PC-3 (cell line): ENCODE measurements at regions not wholly inside any gene's neighbourhood (a gene's known extent, or its start where the extent isn't known, plus 50 kb on each side); places are given as distances from the start of the nearest gene placed in this dataset.
"Not testable (repeated sequence)": the region's sequence is repeated elsewhere in the genome, so short reads cannot be mapped to it uniquely, and the experiment has no call there.

Experiments
- ATAC-seq: fragments of 200-7000 bp; cut with Tn5 transposase; 2 replicates; pipeline ENCODE4 v1.9.1; 2020; ENCODE audit warnings: mild to moderate bottlenecking, moderate library complexity
- BruUV-seq: library from RNA; stranded (reverse); fragments of 400-500 nt; replicated peaks from 2 replicates; lab custom pipeline; 2021; lab: Mats Ljungman, UMichigan
- CTCF ChIA-PET: fragments of 300-600 bp; sonication (Branson Sonifier 250); formaldehyde crosslinking; loops from one replicate; lab custom pipeline; 2022; ENCODE audit warnings: antibody characterized with exemption; lab: Charles Lee
- POLR2A ChIA-PET: fragments of 300-600 bp; sonication (Branson Sonifier 250); formaldehyde crosslinking; loops from one replicate; lab custom pipeline; 2022; ENCODE audit warnings: antibody characterized with exemption; ENCODE audit not compliant: unreplicated experiment; lab: Charles Lee
- DNase-seq: peaks from one replicate; pipeline ENCODE4 v3.0.0-alpha.2; 2015
- H2AFZ ChIP-seq: fragments of 300-600 bp; sonication (generic); 2 replicates; pipeline ENCODE4 v1.6.0; 2016; ENCODE audit warnings: antibody characterized with exemption, low read length
- H3F3A ChIP-seq: fragments of 300-600 bp; sonication (generic); one replicate; pipeline ENCODE4 v1.6.0; 2017; ENCODE audit warnings: antibody characterized with exemption, low read length, control low read depth, mild to moderate bottlenecking; ENCODE audit not compliant: unreplicated experiment
- H3K27ac ChIP-seq: fragments of 300-600 bp; sonication (generic); 2 replicates; pipeline ENCODE4 v1.5.1; 2016; ENCODE audit warnings: mild to moderate bottlenecking, low read length
- H3K27me3 ChIP-seq: fragments of 300-600 bp; sonication (generic); 2 replicates; pipeline ENCODE4 v1.6.1; 2016; ENCODE audit warnings: low read length, mixed read lengths
- H3K36me3 ChIP-seq: fragments of 300-600 bp; sonication (generic); 2 replicates; pipeline ENCODE4 v1.6.1; 2016; ENCODE audit warnings: low read depth, mixed run types, low read length, mixed read lengths
- H3K4me1 ChIP-seq: fragments of 300-600 bp; sonication (generic); 2 replicates; pipeline ENCODE4 v1.5.1; 2016; ENCODE audit warnings: low read length; ENCODE audit not compliant: insufficient read depth
- H3K4me2 ChIP-seq: fragments of 300-600 bp; sonication (generic); 2 replicates; pipeline ENCODE4 v1.6.0; 2016; ENCODE audit warnings: low read length
- H3K4me3 ChIP-seq: fragments of 300-600 bp; sonication (generic); 2 replicates; pipeline ENCODE4 v1.5.1; 2016; ENCODE audit warnings: mild to moderate bottlenecking, low read length, mixed read lengths
- H3K79me2 ChIP-seq: fragments of 300-600 bp; sonication (generic); 2 replicates; pipeline ENCODE4 v1.6.1; 2017; ENCODE audit warnings: low read length, mixed read lengths
- H3K9ac ChIP-seq: fragments of 300-600 bp; sonication (generic); 2 replicates; pipeline ENCODE4 v1.6.0; 2016; ENCODE audit warnings: mild to moderate bottlenecking, low read length
- H3K9me2 ChIP-seq: fragments of 300-600 bp; sonication (generic); replicated peaks from 2 replicates; pipeline ENCODE4 v1.6.1; 2016; ENCODE audit warnings: mixed run types, low read length, mixed read lengths
- H3K9me3 ChIP-seq: fragments of 300-600 bp; sonication (generic); 2 replicates; pipeline ENCODE4 v1.6.1; 2016; ENCODE audit warnings: low read length, mixed read lengths
- H4K20me1 ChIP-seq: fragments of 300-600 bp; sonication (generic); 2 replicates; pipeline ENCODE4 v1.6.1; 2016; ENCODE audit warnings: low read length, mixed read lengths
- intact Hi-C: fragments of 100-400 bp; cut with micrococcal nuclease; formaldehyde crosslinking; loops from 2 replicates; pipeline ENCODE4 v1.9.0; 2023

DNA sequence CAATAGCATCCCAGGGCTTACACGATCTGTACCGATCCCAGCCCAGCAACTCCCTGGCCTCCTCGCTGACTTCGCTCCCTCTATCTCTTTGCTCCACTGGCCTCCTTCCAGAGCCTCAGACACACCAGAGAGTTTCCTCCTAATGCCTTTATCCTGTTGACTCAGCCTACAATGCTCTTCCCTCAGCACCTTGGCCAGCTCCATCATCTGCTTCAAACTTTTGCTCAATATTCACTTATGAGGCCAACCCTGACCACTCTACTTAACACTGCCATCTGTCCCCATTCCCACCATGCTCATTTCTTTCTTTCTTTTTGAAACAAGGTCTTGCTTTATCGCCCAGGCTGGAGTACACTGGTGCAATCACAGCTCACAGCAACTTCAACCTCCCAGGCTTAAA, 180.9 kb downstream of the CEP170 start:
- H3K79me2 ChIP-seq, H3K27ac ChIP-seq, H3K27me3 ChIP-seq, H3K36me3 ChIP-seq, H3K4me3 ChIP-seq, H3K4me1 ChIP-seq, CTCF ChIA-PET, H2AFZ ChIP-seq, DNase-seq, H3K9me3 ChIP-seq, H3F3A ChIP-seq, H3K4me2 ChIP-seq, BruUV-seq, ATAC-seq, intact Hi-C loops, POLR2A ChIA-PET, H3K9me2 ChIP-seq, H4K20me1 ChIP-seq, H3K9ac ChIP-seq: not testable (repeated sequence)

DNA sequence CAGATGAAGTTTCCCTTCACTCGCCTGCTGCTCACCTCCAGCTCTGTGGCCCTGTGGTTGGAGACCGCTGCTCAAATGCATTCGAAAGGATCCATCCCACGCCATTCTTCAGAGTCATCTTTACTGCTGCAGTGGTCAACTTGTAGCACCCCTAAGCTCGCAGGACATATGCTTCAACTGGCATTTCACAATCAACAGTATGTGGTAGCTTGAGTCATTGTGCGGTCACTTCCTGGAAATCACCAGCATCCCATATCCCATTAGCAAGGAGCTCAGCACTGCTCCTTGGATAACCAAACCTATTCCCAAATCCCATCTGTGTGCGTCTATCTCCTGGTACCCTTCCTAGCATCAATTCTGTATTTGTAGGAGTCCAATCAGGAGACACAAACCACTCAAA, 188.0 kb downstream of the CEP170 start:
- ATAC-seq = not testable (repeated sequence)

DNA sequence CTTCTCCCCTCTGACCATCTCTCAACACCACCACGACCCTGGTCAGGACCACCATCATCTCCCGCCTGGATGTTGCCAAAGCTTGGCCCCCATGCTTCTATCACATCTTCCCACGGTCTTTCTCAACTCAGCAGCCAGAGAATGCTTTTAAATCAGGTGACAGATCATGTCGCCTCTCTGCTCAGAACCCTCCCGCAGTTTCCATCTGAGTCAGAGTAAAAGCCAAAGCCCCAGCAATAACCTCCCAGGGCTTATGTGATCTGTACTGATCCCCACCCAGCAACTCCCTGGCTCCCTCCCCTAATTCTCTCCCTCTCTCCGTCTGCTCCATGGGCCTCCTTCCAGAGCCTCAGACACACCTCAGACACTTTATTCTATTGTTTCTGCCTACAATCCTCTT, 193.1 kb downstream of the CEP170 start:
- H3K9me3 ChIP-seq, H3K9ac ChIP-seq, H3K27me3 ChIP-seq, ATAC-seq, H3K4me3 ChIP-seq, H3K4me1 ChIP-seq, intact Hi-C loops, H3K9me2 ChIP-seq, H3K36me3 ChIP-seq, BruUV-seq, POLR2A ChIA-PET, H3F3A ChIP-seq, CTCF ChIA-PET, H4K20me1 ChIP-seq, H3K27ac ChIP-seq, H3K79me2 ChIP-seq, DNase-seq, H2AFZ ChIP-seq, H3K4me2 ChIP-seq: not testable (repeated sequence)

More for the DNA sequence above, 188.0 kb downstream of the CEP170 start:
- H3K27ac ChIP-seq, intact Hi-C loops, H3K27me3 ChIP-seq, H4K20me1 ChIP-seq, H2AFZ ChIP-seq, H3K79me2 ChIP-seq, H3K9me3 ChIP-seq, H3K4me3 ChIP-seq, H3K4me1 ChIP-seq, H3K9ac ChIP-seq, H3F3A ChIP-seq, BruUV-seq, H3K36me3 ChIP-seq, H3K9me2 ChIP-seq, CTCF ChIA-PET, H3K4me2 ChIP-seq, DNase-seq, POLR2A ChIA-PET: not testable (repeated sequence)

DNA sequence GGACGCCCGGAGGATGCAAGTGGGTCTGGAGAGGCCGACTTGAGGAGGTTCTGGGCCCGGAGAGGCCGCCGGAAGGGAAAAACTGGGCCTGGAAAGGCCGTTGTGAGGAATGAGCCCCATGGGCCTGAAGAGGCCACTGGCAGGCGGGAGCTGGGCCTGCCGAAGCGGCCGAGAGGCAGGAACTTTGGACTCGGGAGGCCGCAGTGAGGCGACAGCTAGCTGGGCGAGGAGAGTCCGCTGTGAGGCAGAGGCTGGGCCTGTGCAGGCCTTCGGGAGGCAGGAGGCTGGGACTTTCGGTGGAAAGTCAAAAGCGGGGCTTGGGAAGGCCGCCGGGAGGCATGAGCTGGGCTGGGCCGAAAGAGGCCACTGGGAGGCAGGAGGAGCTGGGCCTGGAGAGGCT, 199.6 kb downstream of the CEP170 start:
- H3K79me2 ChIP-seq, POLR2A ChIA-PET, H3K27ac ChIP-seq, H3K4me2 ChIP-seq, H3K9me3 ChIP-seq, H3K4me3 ChIP-seq, BruUV-seq, H3K36me3 ChIP-seq, ATAC-seq, H4K20me1 ChIP-seq, H3K4me1 ChIP-seq, H3K9me2 ChIP-seq, H3K27me3 ChIP-seq, H3F3A ChIP-seq, DNase-seq, intact Hi-C loops, H2AFZ ChIP-seq, H3K9ac ChIP-seq: not testable (repeated sequence)
- CTCF ChIA-PET = interaction anchor here (0.6 kb wide), 1 partner anchor 61 kb away, joined by 3 read pairs; no protein-coding TSS in a partner anchor

DNA sequence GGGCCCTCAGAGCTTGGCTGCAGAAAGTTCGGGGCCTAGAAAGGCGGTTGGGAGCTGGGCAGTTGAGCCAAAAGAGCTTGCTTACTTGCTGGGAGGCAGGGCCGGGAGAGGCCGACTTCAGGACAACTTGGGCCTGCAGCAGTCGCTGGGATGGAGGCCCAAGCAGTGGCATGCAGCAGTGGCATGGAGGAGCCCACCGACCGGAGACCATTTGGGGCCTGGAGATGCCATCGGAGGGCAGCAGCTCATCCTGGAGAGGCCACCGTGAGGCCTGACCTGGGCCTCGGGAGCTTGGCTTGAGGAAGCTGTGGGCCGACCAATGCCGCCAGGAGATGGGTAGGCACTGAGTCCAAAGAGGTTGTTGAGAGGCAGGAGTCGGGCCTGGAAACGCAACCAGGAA, 200.0 kb downstream of the CEP170 start:
- DNase-seq, H4K20me1 ChIP-seq, H3K36me3 ChIP-seq, H3K9ac ChIP-seq, intact Hi-C loops, BruUV-seq, H3K9me2 ChIP-seq, H3K27me3 ChIP-seq, H3K4me2 ChIP-seq, H3K27ac ChIP-seq, H3K4me1 ChIP-seq, H3F3A ChIP-seq, H3K4me3 ChIP-seq, H2AFZ ChIP-seq, POLR2A ChIA-PET, ATAC-seq, H3K9me3 ChIP-seq, H3K79me2 ChIP-seq: not testable (repeated sequence)
- CTCF ChIA-PET = interaction anchor here (0.6 kb wide), 1 partner anchor 61 kb away, joined by 3 read pairs; no protein-coding TSS in a partner anchor

DNA sequence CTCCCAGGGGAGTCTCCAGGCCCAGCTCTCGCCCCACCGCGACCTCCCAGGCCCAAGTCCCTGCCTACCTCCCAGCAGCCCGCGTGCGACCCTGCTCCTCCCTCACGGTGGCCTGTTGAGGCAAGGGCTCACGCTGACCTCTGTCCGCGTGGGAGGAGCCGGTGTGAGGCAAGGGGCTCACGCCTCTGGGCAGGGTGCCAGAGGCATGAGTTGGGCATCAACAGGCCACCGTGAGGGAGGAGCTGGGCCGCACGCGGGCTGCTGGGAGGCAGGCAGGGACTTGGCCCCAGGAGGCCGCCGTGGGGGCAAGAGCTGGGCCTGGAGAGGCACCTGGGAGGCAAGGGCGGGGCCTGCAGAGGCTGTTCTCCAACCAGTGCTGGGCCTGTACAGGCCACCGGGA, 200.4 kb downstream of the CEP170 start:
- H3K4me1 ChIP-seq, CTCF ChIA-PET, H3K27me3 ChIP-seq, intact Hi-C loops, POLR2A ChIA-PET, DNase-seq, H3K36me3 ChIP-seq, H3K27ac ChIP-seq, H2AFZ ChIP-seq, BruUV-seq, H4K20me1 ChIP-seq, H3K4me2 ChIP-seq, H3K79me2 ChIP-seq, H3F3A ChIP-seq, H3K9ac ChIP-seq, H3K9me3 ChIP-seq, ATAC-seq, H3K9me2 ChIP-seq, H3K4me3 ChIP-seq: not testable (repeated sequence)

DNA sequence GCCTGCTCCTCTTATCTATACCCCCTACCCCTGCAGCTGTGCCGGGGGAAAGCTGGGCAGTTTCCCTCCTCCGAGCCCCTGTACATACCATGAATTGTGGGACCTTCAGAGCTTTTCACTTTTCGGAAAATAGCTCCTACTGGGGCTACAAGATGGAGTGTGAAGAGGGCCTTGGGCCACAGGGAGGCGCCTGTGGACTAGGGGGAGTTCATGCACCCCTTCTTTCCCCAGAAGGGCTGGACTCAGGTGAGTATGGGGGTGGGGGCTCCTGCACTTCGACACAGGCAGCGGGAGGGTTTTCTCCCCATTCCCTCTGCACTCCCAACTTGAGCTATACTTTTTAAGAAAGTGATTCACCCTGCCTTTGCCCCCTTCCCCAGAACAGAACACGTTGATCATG, 202.0 kb downstream of the CEP170 start:
- H3K27me3 ChIP-seq, H3K4me1 ChIP-seq, H3K4me3 ChIP-seq, H3K9me3 ChIP-seq, POLR2A ChIA-PET, BruUV-seq, DNase-seq, H3K9me2 ChIP-seq, H2AFZ ChIP-seq, H3K4me2 ChIP-seq, CTCF ChIA-PET, H4K20me1 ChIP-seq, intact Hi-C loops, ATAC-seq, H3K9ac ChIP-seq, H3K27ac ChIP-seq, H3K79me2 ChIP-seq, H3F3A ChIP-seq, H3K36me3 ChIP-seq: not testable (repeated sequence)
